ENCODE measurements at regions not wholly inside any gene's neighbourhood (a gene's known extent, or its start where the extent isn't known, plus 50 kb on each side); places are given as distances from the start of the nearest gene placed in this dataset.

GRCh38 chr2:104088745-104089144 is 765.2 kb upstream of the POU3F3 start:
- Histone ChIP-seq H3K27me3 (ENCODE audit: control insufficient read depth in 1 of 2, insufficient read depth in 2 of 2, low read length in 2 of 2) (no peaks in the 10 kb centered on the region), H3K9me3 (ENCODE audit: low read length) (no peaks in the 10 kb centered on the region), H3K4me1 (ENCODE audit: insufficient read depth, low read length) (no peaks in the 10 kb centered on the region), H3K36me3 (ENCODE audit: insufficient read depth, low read length) (no peaks in the 10 kb centered on the region), H3K9ac (ENCODE audit: low read length) (no peak overlapping the region), H3K27ac (ENCODE audit: low read depth, low read length) (no peak overlapping the region), H3K4me3 (ENCODE audit: low read depth in 1 of 2, low read length in 2 of 2) (no peak overlapping the region)

- H3K27ac ChIP-seq (ENCODE audit: low read depth, low read length) = no peak overlapping the region
- no peaks in the 10 kb centered on the region for H3K9me3 ChIP-seq (ENCODE audit: low read length)
- no peak overlapping the region for H3K9ac ChIP-seq (ENCODE audit: low read length)
- no peaks in the 10 kb centered on the region for H3K27me3 ChIP-seq (ENCODE audit: control insufficient read depth in 1 of 2, insufficient read depth in 2 of 2, low read length in 2 of 2)
- H3K4me1 ChIP-seq (ENCODE audit: insufficient read depth, low read length) = no peaks in the 10 kb centered on the region
- H3K4me3 ChIP-seq (ENCODE audit: low read depth in 1 of 2, low read length in 2 of 2) = no peak overlapping the region
- no peaks in the 10 kb centered on the region for H3K36me3 ChIP-seq (ENCODE audit: insufficient read depth, low read length)
Observed at GRCh38 chr2:104090407-104090806, 763.5 kb upstream of the POU3F3 start.

GRCh38 chr2:104091894-104092293 is 762.0 kb upstream of the POU3F3 start:
- no peak overlapping the region for H3K4me3 ChIP-seq (ENCODE audit: low read depth in 1 of 2, low read length in 2 of 2)
- H3K9me3 ChIP-seq (ENCODE audit: low read length) = no peaks in the 10 kb centered on the region
- no peaks in the 10 kb centered on the region for H3K36me3 ChIP-seq (ENCODE audit: insufficient read depth, low read length)
- no peak overlapping the region for H3K9ac ChIP-seq (ENCODE audit: low read length)
- no peaks in the 10 kb centered on the region for H3K4me1 ChIP-seq (ENCODE audit: insufficient read depth, low read length)
- H3K27ac ChIP-seq (ENCODE audit: low read depth, low read length) = no peak overlapping the region
- no peaks in the 10 kb centered on the region for H3K27me3 ChIP-seq (ENCODE audit: control insufficient read depth in 1 of 2, insufficient read depth in 2 of 2, low read length in 2 of 2)

GRCh38 chr2:104092886-104093285 is 761.0 kb upstream of the POU3F3 start:
- Histone ChIP-seq H3K27ac (ENCODE audit: low read depth, low read length) (no peak overlapping the region), H3K9me3 (ENCODE audit: low read length) (no peaks in the 10 kb centered on the region), H3K9ac (ENCODE audit: low read length) (no peak overlapping the region), H3K27me3 (ENCODE audit: control insufficient read depth in 1 of 2, insufficient read depth in 2 of 2, low read length in 2 of 2) (no peaks in the 10 kb centered on the region), H3K36me3 (ENCODE audit: insufficient read depth, low read length) (no peaks in the 10 kb centered on the region), H3K4me1 (ENCODE audit: insufficient read depth, low read length) (no peaks in the 10 kb centered on the region), H3K4me3 (ENCODE audit: low read depth in 1 of 2, low read length in 2 of 2) (no peak overlapping the region)

GRCh38 chr2:104102615-104103014 is 751.3 kb upstream of the POU3F3 start:
- no peaks in the 10 kb centered on the region for H3K27me3 ChIP-seq (ENCODE audit: control insufficient read depth in 1 of 2, insufficient read depth in 2 of 2, low read length in 2 of 2)

GRCh38 chr2:104109356-104109755 is 744.6 kb upstream of the POU3F3 start:
- Histone ChIP-seq H3K36me3 (ENCODE audit: insufficient read depth, low read length) (no peaks in the 10 kb centered on the region), H3K9ac (ENCODE audit: low read length) (no peak overlapping the region), H3K27me3 (ENCODE audit: control insufficient read depth in 1 of 2, insufficient read depth in 2 of 2, low read length in 2 of 2) (no peaks in the 10 kb centered on the region), H3K4me3 (ENCODE audit: low read depth in 1 of 2, low read length in 2 of 2) (no peak overlapping the region), H3K4me1 (ENCODE audit: insufficient read depth, low read length) (no peaks in the 10 kb centered on the region), H3K27ac (ENCODE audit: low read depth, low read length) (no peak overlapping the region), H3K9me3 (ENCODE audit: low read length) (no peaks in the 10 kb centered on the region)

More at GRCh38 chr2:104102615-104103014, 751.3 kb upstream of the POU3F3 start:
- Histone ChIP-seq H3K27ac (ENCODE audit: low read depth, low read length) (no peak overlapping the region), H3K9ac (ENCODE audit: low read length) (no peak overlapping the region), H3K4me3 (ENCODE audit: low read depth in 1 of 2, low read length in 2 of 2) (no peak overlapping the region), H3K36me3 (ENCODE audit: insufficient read depth, low read length) (no peaks in the 10 kb centered on the region), H3K4me1 (ENCODE audit: insufficient read depth, low read length) (no peaks in the 10 kb centered on the region), H3K9me3 (ENCODE audit: low read length) (no peaks in the 10 kb centered on the region)

GRCh38 chr2:104118889-104119288 is 735.0 kb upstream of the POU3F3 start:
- Histone ChIP-seq H3K9me3 (ENCODE audit: low read length) (no peaks in the 10 kb centered on the region), H3K27me3 (ENCODE audit: control insufficient read depth in 1 of 2, insufficient read depth in 2 of 2, low read length in 2 of 2) (no peaks in the 10 kb centered on the region), H3K4me1 (ENCODE audit: insufficient read depth, low read length) (no peaks in the 10 kb centered on the region), H3K9ac (ENCODE audit: low read length) (no peak overlapping the region), H3K27ac (ENCODE audit: low read depth, low read length) (no peak overlapping the region), H3K36me3 (ENCODE audit: insufficient read depth, low read length) (no peaks in the 10 kb centered on the region), H3K4me3 (ENCODE audit: low read depth in 1 of 2, low read length in 2 of 2) (no peak overlapping the region)

GRCh38 chr2:104120171-104120570 is 733.7 kb upstream of the POU3F3 start:
- H3K9me3 ChIP-seq (ENCODE audit: low read length) = no peaks in the 10 kb centered on the region
- H3K4me1 ChIP-seq (ENCODE audit: insufficient read depth, low read length) = no peaks in the 10 kb centered on the region
- no peak overlapping the region for H3K27ac ChIP-seq (ENCODE audit: low read depth, low read length)
- no peak overlapping the region for H3K4me3 ChIP-seq (ENCODE audit: low read depth in 1 of 2, low read length in 2 of 2)
- no peaks in the 10 kb centered on the region for H3K36me3 ChIP-seq (ENCODE audit: insufficient read depth, low read length)
- H3K9ac ChIP-seq (ENCODE audit: low read length) = no peak overlapping the region
- no peaks in the 10 kb centered on the region for H3K27me3 ChIP-seq (ENCODE audit: control insufficient read depth in 1 of 2, insufficient read depth in 2 of 2, low read length in 2 of 2)

GRCh38 chr2:104125096-104125495 is 728.8 kb upstream of the POU3F3 start:
- Histone ChIP-seq H3K27me3 (ENCODE audit: control insufficient read depth in 1 of 2, insufficient read depth in 2 of 2, low read length in 2 of 2) (no peaks in the 10 kb centered on the region), H3K9ac (ENCODE audit: low read length) (no peak overlapping the region), H3K4me3 (ENCODE audit: low read depth in 1 of 2, low read length in 2 of 2) (no peak overlapping the region), H3K27ac (ENCODE audit: low read depth, low read length) (no peak overlapping the region), H3K9me3 (ENCODE audit: low read length) (no peaks in the 10 kb centered on the region), H3K4me1 (ENCODE audit: insufficient read depth, low read length) (no peaks in the 10 kb centered on the region), H3K36me3 (ENCODE audit: insufficient read depth, low read length) (no peaks in the 10 kb centered on the region)

- Histone ChIP-seq H3K27me3 (ENCODE audit: control insufficient read depth in 1 of 2, insufficient read depth in 2 of 2, low read length in 2 of 2) (no peaks in the 10 kb centered on the region), H3K4me1 (ENCODE audit: insufficient read depth, low read length) (no peaks in the 10 kb centered on the region), H3K36me3 (ENCODE audit: insufficient read depth, low read length) (no peaks in the 10 kb centered on the region), H3K27ac (ENCODE audit: low read depth, low read length) (no peak overlapping the region), H3K4me3 (ENCODE audit: low read depth in 1 of 2, low read length in 2 of 2) (no peak overlapping the region), H3K9ac (ENCODE audit: low read length) (no peak overlapping the region), H3K9me3 (ENCODE audit: low read length) (no peaks in the 10 kb centered on the region)
Observed at GRCh38 chr2:104127049-104127770, 726.7 kb upstream of the POU3F3 start.

- H3K36me3 ChIP-seq (ENCODE audit: insufficient read depth, low read length) = no peaks in the 10 kb centered on the region
- no peak overlapping the region for H3K4me3 ChIP-seq (ENCODE audit: low read depth in 1 of 2, low read length in 2 of 2)
- no peak overlapping the region for H3K9ac ChIP-seq (ENCODE audit: low read length)
- no peaks in the 10 kb centered on the region for H3K27me3 ChIP-seq (ENCODE audit: control insufficient read depth in 1 of 2, insufficient read depth in 2 of 2, low read length in 2 of 2)
- no peaks in the 10 kb centered on the region for H3K4me1 ChIP-seq (ENCODE audit: insufficient read depth, low read length)
- H3K27ac ChIP-seq (ENCODE audit: low read depth, low read length) = no peak overlapping the region
- H3K9me3 ChIP-seq (ENCODE audit: low read length) = no peaks in the 10 kb centered on the region
Observed at GRCh38 chr2:104140361-104140760, 713.6 kb upstream of the POU3F3 start.

GRCh38 chr2:104158191-104158590 is 695.7 kb upstream of the POU3F3 start:
- H3K27me3 ChIP-seq (ENCODE audit: control insufficient read depth in 1 of 2, insufficient read depth in 2 of 2, low read length in 2 of 2) = no peaks in the 10 kb centered on the region
- no peak overlapping the region for H3K9ac ChIP-seq (ENCODE audit: low read length)
- no peaks in the 10 kb centered on the region for H3K9me3 ChIP-seq (ENCODE audit: low read length)
- H3K36me3 ChIP-seq (ENCODE audit: insufficient read depth, low read length) = no peaks in the 10 kb centered on the region
- H3K4me1 ChIP-seq (ENCODE audit: insufficient read depth, low read length) = no peaks in the 10 kb centered on the region
- H3K27ac ChIP-seq (ENCODE audit: low read depth, low read length) = no peak overlapping the region
- no peak overlapping the region for H3K4me3 ChIP-seq (ENCODE audit: low read depth in 1 of 2, low read length in 2 of 2)
